ENCODE measurements at regions not wholly inside any gene's neighbourhood (a gene's known extent, or its start where the extent isn't known, plus 50 kb on each side); places are given as distances from the start of the nearest gene placed in this dataset.

- no peak for TF ChIP-seq BHLHE40 (IDR thresholded peaks at IDR 0.05; ENCODE audit: borderline replicate concordance)
- no peak for TF ChIP-seq SP1 (IDR thresholded peaks at IDR 0.05)
- TF ChIP-seq PKNOX1 (IDR thresholded peaks at IDR 0.05) = no peak
- no peak for TF ChIP-seq CTBP1 (IDR thresholded peaks at IDR 0.05; ENCODE audit: borderline replicate concordance)
- no peak for TF ChIP-seq ARNT (IDR thresholded peaks at IDR 0.05)
These were observed 128.9 kb upstream of the FAM78B start for GRCh38 chr1:166295656-166296055.
